Erythroblast (primary cell): ENCODE measurements at regions not wholly inside any gene's neighbourhood (a gene's known extent, or its start where the extent isn't known, plus 50 kb on each side); places are given as distances from the start of the nearest gene placed in this dataset.
A peak's percentile ranks its signal among the peaks of the same experiment; 100 is the strongest.
"Not testable (repeated sequence)": the region's sequence is repeated elsewhere in the genome, so short reads cannot be mapped to it uniquely, and the experiment has no call there.

Experiments used
- DNase-seq, 2 experiments: peaks; one replicate each; lab custom pipeline; 2025; lab: John Stamatoyannopoulos, UW
- GATA1 ChIP-seq: IDR thresholded peaks from 2 replicates; pipeline ENCODE4 v1.6.1; 2011; ENCODE audit warnings: low read depth, mild to moderate bottlenecking, control low read depth, low read length, moderate library complexity
- POLR2A ChIP-seq: IDR thresholded peaks from 2 replicates; pipeline ENCODE4 v1.6.1; 2011; ENCODE audit warnings: mild to moderate bottlenecking, low read length

- TF ChIP-seq POLR2A (no peak), GATA1 (no peak)
- DNase-seq, result no peak
Measured at GRCh38 chr10:63843107-63843506, 321.9 kb downstream of the REEP3 start.

DNA sequence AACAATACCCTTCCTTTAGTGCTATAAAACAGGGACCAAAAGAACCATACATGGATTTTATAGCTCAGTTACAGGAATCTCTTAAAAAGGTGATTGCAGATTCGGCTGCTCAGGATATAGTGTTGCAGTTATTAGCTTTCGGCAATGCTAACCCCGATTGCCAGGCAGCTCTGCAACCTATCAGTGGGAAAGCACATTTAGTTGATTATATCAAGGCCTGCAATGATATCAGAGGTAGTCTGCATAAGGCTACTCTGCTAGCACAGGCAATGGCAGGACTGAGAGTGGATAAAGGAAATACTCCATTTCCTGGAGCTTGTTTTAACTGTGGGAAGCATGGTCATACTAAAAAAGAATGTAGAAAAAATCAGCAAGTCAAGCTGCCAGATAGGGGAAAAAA, 327.7 kb downstream of the REEP3 start:
- DNase-seq, result not testable (repeated sequence)

GRCh38 chr10:63862860-63863259, 341.7 kb downstream of the REEP3 start:
- TF ChIP-seq POLR2A (no peak), GATA1 (no peak)
- DNase-seq, result no peak

GRCh38 chr10:63865210-63865609, 344.0 kb downstream of the REEP3 start:
- DNase-seq, result no peak
- TF ChIP-seq GATA1 (no peak), POLR2A (no peak)

DNA sequence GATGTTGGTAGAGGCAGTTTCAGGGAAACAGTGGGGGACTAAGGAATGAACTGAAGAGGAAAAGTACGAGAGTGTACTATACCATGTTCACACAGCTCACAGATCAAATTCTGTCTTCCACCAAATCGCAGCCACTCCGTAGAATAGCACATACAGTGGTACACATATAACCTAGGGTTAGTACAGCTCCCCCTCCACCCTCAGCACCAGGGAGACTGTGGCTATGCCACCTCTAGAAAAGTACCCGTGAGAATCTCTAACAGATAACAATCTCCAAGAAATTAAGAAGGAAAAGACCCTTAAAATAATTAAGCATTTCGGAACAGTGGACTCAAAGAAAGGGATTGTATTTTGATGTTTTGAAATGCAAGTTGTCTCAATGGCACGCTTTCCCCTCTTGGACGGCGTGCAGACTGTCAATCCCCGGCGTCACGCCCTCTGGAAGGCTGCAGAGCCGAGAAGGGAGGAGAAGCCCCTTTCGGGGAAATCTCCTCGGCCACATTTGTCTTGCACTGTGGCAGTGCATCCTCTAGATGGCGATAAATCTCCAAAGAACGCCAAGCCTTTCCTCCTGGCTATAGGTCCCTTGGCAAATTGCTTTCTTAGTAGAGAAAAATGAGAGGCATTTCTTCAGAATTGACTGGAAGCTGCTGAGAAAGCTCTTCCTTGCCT, 345.0 kb downstream of the REEP3 start:
- DNase-seq, result peak; percentile 49 to 56
- TF ChIP-seq GATA1 (no peak), POLR2A (no peak)

DNA sequence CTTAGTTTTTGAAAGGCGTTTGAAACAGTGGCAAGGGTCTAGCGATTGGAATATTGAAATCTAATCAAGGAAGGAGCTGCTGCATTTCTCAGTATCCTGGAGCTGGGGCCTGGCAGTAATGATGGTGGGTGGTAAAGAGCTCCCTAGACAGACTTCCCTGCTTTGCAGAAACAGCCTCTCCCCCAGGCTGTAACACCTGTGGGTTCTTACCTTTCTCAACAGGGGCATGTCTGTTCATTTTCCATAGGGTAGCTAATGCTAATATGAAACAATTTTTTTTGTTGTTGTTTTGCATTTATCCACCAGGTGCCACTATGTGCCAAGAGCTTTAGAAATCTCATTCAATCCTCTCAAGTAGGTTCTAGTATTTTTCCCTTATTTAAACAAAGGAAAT, 345.5 kb downstream of the REEP3 start:
- TF ChIP-seq POLR2A (no peak), GATA1 (no peak)
- DNase-seq, result peak; percentile 24 to 30

- DNase-seq, result no peak
- no peak for TF ChIP-seq POLR2A
- TF ChIP-seq GATA1, result no peak
Measured at GRCh38 chr10:63878428-63878827, 357.2 kb downstream of the REEP3 start.

DNA sequence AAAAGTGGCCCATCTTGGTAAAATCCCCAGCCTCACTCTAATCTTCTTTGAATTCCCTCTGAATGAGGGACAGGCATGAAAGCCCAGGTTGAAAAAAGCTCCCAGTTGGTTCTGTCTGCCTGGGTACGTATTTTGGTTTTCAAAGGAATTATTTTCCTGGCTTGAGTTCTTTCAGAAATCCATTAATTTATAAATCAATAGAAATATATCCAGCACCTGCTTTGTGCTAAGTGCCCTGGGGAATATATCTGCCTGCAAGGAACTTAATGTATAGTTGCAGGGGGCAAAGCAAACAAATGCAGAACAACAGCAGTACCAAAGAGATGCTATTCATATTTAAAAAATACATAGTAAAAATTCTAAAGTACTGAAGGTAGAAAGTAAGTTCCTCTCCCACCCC, 362.7 kb downstream of the REEP3 start:
- no peak for DNase-seq
- no peak for TF ChIP-seq POLR2A
- no peak for TF ChIP-seq GATA1

DNA sequence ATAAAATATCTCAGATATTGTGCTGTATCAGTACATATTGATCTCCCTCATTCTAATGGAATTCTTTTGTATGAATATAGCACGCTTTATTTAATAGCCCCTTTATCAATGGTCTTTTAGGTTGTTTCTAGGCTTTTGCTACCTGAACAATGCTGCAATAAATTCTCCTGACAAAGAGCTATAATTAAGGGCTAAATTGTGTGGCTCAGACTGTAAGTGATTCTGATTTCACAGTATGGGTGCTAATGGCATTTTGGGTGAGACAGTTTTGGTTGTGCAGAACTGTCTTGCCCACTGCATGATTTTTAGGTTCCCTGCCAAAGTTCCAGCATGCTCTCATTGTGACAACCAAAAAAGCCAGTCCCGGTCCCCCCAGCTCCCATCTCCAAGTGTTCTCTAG, 363.2 kb downstream of the REEP3 start:
- TF ChIP-seq POLR2A (no peak), GATA1 (no peak)
- no peak for DNase-seq

DNA sequence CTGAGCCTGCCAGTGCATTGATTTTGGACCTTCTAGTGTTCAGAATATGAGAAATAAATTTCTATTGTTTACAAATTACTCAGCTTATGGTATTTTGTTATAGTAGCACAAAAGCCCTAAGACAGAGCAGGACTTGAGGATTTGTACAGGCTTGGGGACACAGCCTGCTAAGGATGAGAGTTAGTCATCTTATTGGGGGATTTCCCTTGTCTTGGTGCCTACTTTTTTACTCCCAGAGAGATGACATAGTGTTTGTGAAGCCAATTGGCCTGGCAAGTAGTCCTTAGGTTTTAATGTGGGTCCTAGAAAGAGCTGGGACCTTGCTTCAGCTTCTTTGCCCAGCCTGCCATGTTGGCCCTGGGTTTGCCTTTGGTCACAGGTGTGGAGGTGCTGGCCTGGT, 364.0 kb downstream of the REEP3 start:
- DNase-seq, result no peak
- TF ChIP-seq GATA1 (no peak), POLR2A (no peak)

DNA sequence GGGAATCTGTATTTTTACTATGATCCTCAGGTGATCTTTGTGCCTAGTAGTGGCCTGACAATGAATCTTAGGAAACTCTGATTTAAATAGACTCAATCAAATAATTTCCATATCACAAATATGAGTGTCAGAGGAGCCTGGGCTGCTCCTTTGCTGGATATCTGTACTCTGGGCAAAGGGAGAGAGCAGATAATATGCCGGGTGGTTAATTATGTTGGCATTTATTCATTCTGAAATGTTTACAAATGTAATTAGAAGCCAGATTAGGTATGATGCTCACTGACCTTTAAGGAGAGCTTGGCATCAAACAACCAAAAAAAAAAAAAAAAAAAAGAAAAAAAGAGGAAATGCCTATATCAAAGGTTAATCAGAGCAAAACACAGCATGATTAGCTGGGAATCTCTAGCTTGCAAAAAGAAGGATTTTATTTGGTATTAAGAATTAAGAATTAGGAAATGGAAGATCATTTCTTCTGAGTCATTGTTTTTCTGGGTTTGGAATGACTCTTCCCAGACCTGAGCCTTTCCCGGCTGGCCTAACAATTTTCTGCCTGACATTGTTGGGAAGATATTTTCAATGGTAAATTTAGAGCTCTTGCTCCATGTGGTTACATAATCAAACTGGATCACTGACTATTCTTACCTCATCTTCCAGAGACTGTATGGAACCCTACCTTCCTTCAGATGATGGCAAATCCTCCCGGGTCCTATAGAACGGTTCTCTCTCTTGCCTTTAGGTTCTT, 365.3 kb downstream of the REEP3 start:
- no peak for DNase-seq
- no peak for TF ChIP-seq GATA1
- TF ChIP-seq POLR2A, result no peak

DNA sequence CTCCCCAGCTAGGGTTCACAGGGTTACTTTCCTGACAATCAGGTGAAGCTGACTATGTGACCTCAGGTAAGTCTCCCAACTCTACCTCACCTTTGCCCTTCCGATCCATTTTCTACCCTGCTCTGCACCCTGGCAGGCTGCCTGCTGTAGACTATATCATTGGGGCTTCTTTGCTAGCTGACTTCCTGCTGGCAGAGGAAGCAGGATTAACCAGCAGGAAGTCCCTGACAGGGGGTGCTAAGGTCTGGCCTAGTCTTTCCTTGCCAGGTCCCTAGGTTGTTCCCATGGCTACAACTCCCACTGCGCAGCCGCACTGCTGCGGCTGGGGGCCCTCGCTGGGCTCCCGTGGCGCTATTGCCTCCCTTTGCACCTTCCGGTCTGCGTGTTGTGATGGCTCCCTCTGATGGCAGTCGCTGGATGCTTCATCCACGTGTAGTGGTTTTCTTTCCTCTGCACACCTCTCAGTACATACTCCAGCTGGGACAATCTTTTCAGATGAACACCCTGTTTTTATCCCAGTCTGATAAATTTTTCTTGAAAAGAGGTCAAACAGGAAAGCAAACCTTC, 365.9 kb downstream of the REEP3 start:
- TF ChIP-seq POLR2A, result no peak
- TF ChIP-seq GATA1, result no peak
- DNase-seq, result no peak

DNA sequence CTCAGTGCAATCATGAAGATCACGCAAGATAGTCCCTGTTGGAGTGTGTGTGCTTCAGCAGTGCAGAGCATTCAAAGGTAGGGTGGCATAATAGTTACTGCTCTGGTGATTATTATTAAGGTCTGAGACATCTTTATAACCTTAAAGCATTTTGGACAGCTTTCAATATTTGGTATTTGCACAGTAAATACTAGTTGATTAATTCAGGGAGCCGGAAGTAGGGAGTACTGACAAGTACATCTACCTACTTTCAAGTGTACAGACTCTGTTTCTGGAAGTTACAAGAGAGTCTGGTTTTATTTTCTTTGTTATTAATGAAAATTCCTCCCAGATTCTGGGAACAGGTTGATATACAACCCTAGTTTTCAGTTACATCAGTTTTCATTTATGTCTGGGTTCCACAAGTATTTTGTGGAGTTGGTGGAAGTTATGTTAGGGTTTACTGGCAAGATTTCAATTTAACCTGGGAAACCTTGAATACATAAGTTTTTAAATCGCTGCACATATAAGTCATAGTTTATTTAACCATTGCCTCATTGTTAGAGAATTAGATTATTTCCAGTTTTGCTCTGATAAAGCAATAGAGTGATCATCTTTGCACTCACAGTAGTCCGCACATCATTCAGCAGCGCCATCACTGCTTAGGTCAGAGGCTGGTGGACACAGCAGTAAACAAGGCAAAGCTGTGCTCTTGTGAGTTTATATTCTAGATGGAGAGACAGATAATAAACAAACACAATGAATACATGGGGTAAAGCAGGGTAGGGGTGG, 366.6 kb downstream of the REEP3 start:
- DNase-seq, result no peak
- TF ChIP-seq POLR2A (no peak), GATA1 (no peak)

DNA sequence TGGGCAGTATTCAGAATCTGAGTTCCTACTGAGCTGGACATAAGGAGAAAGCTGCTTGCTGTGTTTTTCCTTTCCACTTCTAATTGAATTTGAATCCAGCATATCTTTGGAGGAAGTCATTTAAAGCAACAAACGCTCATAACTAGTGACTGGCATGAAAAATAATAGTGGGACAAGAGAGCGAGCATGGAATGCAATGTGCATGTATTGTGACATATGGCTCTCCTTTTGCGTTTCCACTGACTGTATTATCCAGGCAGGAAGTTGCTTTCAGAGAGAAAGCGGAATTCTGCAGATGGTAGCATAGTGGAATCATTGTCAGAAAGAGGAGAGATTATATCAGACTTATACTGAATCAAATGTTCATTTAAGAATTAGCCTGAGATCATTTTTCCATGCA, 368.6 kb downstream of the REEP3 start:
- TF ChIP-seq GATA1 (no peak), POLR2A (no peak)
- no peak for DNase-seq

DNA sequence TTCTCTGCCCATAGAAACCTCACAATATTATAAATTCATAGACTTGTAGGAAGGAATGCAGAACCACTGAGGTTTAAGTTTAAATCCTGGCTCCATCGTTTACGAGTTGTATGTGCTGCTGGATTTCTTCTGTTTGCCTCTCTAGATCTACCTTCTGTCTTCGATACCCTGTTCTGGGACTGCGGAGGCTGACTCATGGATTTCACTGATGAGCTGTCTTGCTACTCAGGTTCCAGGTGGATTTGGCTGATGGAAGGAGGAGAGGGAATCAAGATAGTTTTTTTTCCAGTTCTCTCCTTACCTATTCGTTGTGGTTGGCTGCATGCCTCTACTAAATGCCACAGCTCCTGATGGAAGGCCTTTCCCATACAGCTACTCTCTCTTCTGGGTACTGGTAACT, 375.8 kb downstream of the REEP3 start:
- DNase-seq, result no peak
- TF ChIP-seq POLR2A, result no peak
- no peak for TF ChIP-seq GATA1
